Hepatocyte (in vitro differentiated cells): ENCODE measurements at regions not wholly inside any gene's neighbourhood (a gene's known extent, or its start where the extent isn't known, plus 50 kb on each side); places are given as distances from the start of the nearest gene placed in this dataset.
A peak's percentile ranks its signal among the peaks of the same experiment; 100 is the strongest.

ENCODE experiments used
- DNase-seq: peaks from one replicate; pipeline ENCODE4 v3.0.0-alpha.2; 2016; ENCODE audit warnings: low spot score
- H2AFZ ChIP-seq: fragments of 200-600 bp; sonication (generic); 2 replicates; pipeline ENCODE4 v1.6.0; 2016; ENCODE audit warnings: antibody characterized with exemption, mild to moderate bottlenecking
- H3K27ac ChIP-seq: fragments of 200-600 bp; sonication (generic); 2 replicates; pipeline ENCODE4 v1.5.1; 2016; ENCODE audit warnings: mild to moderate bottlenecking
- H3K27me3 ChIP-seq: fragments of 200-600 bp; sonication (generic); 2 replicates; pipeline ENCODE4 v1.6.1; 2016
- H3K36me3 ChIP-seq: fragments of 200-600 bp; sonication (generic); replicated peaks from 2 replicates; pipeline ENCODE4 v1.5.1; 2016; ENCODE audit warnings: low read depth; ENCODE audit not compliant: insufficient read depth
- H3K4me1 ChIP-seq: fragments of 200-600 bp; sonication (generic); 2 replicates; pipeline ENCODE4 v1.5.1; 2016; ENCODE audit warnings: mild to moderate bottlenecking, moderate library complexity; ENCODE audit not compliant: insufficient read depth
- H3K4me2 ChIP-seq: fragments of 200-600 bp; sonication (generic); 2 replicates; pipeline ENCODE4 v1.6.0; 2016
- H3K4me3 ChIP-seq: fragments of 200-600 bp; sonication (generic); 2 replicates; pipeline ENCODE4 v1.5.1; 2016; ENCODE audit warnings: mild to moderate bottlenecking
- H3K79me2 ChIP-seq: fragments of 200-600 bp; sonication (generic); 2 replicates; pipeline ENCODE4 v1.6.0; 2017; ENCODE audit warnings: mild to moderate bottlenecking
- H3K9me2 ChIP-seq: fragments of 200-600 bp; sonication (generic); replicated peaks from 2 replicates; pipeline ENCODE4 v1.6.0; 2017; ENCODE audit warnings: mild to moderate bottlenecking; ENCODE audit not compliant: insufficient read depth
- H3K9me3 ChIP-seq: fragments of 200-600 bp; sonication (generic); 2 replicates; pipeline ENCODE4 v1.5.1; 2016; ENCODE audit warnings: low read depth, mild to moderate bottlenecking
- H4K20me1 ChIP-seq: fragments of 200-600 bp; sonication (generic); 2 replicates; pipeline ENCODE4 v1.6.0; 2016; ENCODE audit warnings: mild to moderate bottlenecking; ENCODE audit not compliant: insufficient read depth, poor library complexity, severe bottlenecking
- CTCF ChIP-seq: fragments of 200-600 bp; sonication (generic); IDR thresholded peaks from 2 replicates; pipeline ENCODE4 v1.5.1; 2016; ENCODE audit warnings: antibody characterized with exemption, mild to moderate bottlenecking; ENCODE audit not compliant: poor library complexity
- EZH2 ChIP-seq: fragments of 200-600 bp; sonication (generic); IDR thresholded peaks from 2 replicates; pipeline ENCODE4 v1.6.1; 2016; ENCODE audit warnings: antibody characterized with exemption, mild to moderate bottlenecking, borderline replicate concordance
- EZH2phosphoT487 ChIP-seq: fragments of 200-600 bp; sonication (generic); IDR thresholded peaks from one replicate; pipeline ENCODE4 v1.6.1; 2018; ENCODE audit warnings: antibody characterized with exemption, mild to moderate bottlenecking, low read depth, moderate library complexity; ENCODE audit not compliant: unreplicated experiment, severe bottlenecking
- WGBS: methylation state at CpG from one replicate; pipeline ENCODE4 v1.1.6; 2016; ENCODE audit warnings: low lambda C conversion rate; ENCODE audit errors: missing lambda C conversion rate; 5-methylcytosine and 5-hydroxymethylcytosine counted together

GRCh38 chr12:34396861-34397590 lies 374.7 kb downstream of the ALG10 start:
- Histone ChIP-seq H3K27me3 (no peaks in the 10 kb centered on the region), H3K9me2 (no peaks in the 10 kb centered on the region), H2AFZ (no peak overlapping the region), H4K20me1 (no peaks in the 10 kb centered on the region), H3K9me3 (no peaks in the 10 kb centered on the region), H3K27ac (no peak overlapping the region), H3K4me1 (no peaks in the 10 kb centered on the region), H3K36me3 (no peaks in the 10 kb centered on the region), H3K4me3 (no peak overlapping the region), H3K79me2 (no peaks in the 10 kb centered on the region), H3K4me2 (no peak overlapping the region)
- no peak for TF ChIP-seq EZH2
- TF ChIP-seq CTCF: no peak
- TF ChIP-seq EZH2phosphoT487: no peak
- WGBS: 60% methylated on average over 20 of the region's 20 CpGs
- DNase-seq: no peak

GRCh38 chr12:34397591-34398365 lies 375.5 kb downstream of the ALG10 start:
- H3K9me3 ChIP-seq: no peaks in the 10 kb centered on the region

GRCh38 chr12:34398366-34398705 lies 376.0 kb downstream of the ALG10 start:
- WGBS: 63% methylated on average over 16 of the region's 16 CpGs

More at GRCh38 chr12:34397591-34398365, 375.5 kb downstream of the ALG10 start:
- Histone ChIP-seq H3K27me3 (no peaks in the 10 kb centered on the region), H3K36me3 (no peaks in the 10 kb centered on the region), H3K4me3 (no peak overlapping the region), H2AFZ (no peak overlapping the region), H4K20me1 (no peaks in the 10 kb centered on the region), H3K4me1 (no peaks in the 10 kb centered on the region), H3K79me2 (no peaks in the 10 kb centered on the region), H3K27ac (no peak overlapping the region), H3K4me2 (no peak overlapping the region), H3K9me2 (no peaks in the 10 kb centered on the region)
- 66% methylated on average over 19 of the region's 22 CpGs for WGBS
- no peak for DNase-seq
- TF ChIP-seq CTCF (no peak), EZH2 (no peak), EZH2phosphoT487 (no peak)

More at GRCh38 chr12:34398366-34398705, 376.0 kb downstream of the ALG10 start:
- Histone ChIP-seq H3K36me3 (no peaks in the 10 kb centered on the region), H3K79me2 (no peaks in the 10 kb centered on the region), H3K4me3 (no peak overlapping the region), H3K27ac (no peak overlapping the region), H3K9me3 (no peaks in the 10 kb centered on the region), H3K27me3 (no peaks in the 10 kb centered on the region), H3K9me2 (no peaks in the 10 kb centered on the region), H4K20me1 (no peaks in the 10 kb centered on the region), H2AFZ (no peak overlapping the region), H3K4me1 (no peaks in the 10 kb centered on the region), H3K4me2 (no peak overlapping the region)
- TF ChIP-seq CTCF: no peak
- no peak for TF ChIP-seq EZH2phosphoT487
- TF ChIP-seq EZH2: no peak
- peak; percentile 2 for DNase-seq
